MM.1S (cell line): ENCODE measurements at regions not wholly inside any gene's neighbourhood (a gene's known extent, or its start where the extent isn't known, plus 50 kb on each side); places are given as distances from the start of the nearest gene placed in this dataset.

Experiments
- DNase-seq: peaks from one replicate; pipeline ENCODE4 v3.0.0-alpha.2; 2015
- H2AFZ ChIP-seq: fragments of 300-600 bp; sonication (generic); 2 replicates; pipeline ENCODE4 v1.6.0; 2016; ENCODE audit warnings: antibody characterized with exemption, low read length
- H3F3A ChIP-seq: fragments of 300-600 bp; sonication (generic); 2 replicates; pipeline ENCODE4 v1.6.1; 2016; ENCODE audit warnings: mild to moderate bottlenecking, antibody characterized with exemption, low read length, moderate library complexity, mixed read lengths; ENCODE audit not compliant: insufficient read depth
- H3K27ac ChIP-seq: fragments of 300-600 bp; sonication (generic); 2 replicates; pipeline ENCODE4 v1.5.1; 2016; ENCODE audit warnings: mild to moderate bottlenecking, low read length
- H3K27me3 ChIP-seq: fragments of 300-600 bp; sonication (generic); replicated peaks from 2 replicates; pipeline ENCODE4 v1.6.0; 2016; ENCODE audit warnings: low read length; ENCODE audit not compliant: insufficient read depth
- H3K36me3 ChIP-seq: fragments of 300-600 bp; sonication (generic); replicated peaks from 2 replicates; pipeline ENCODE4 v1.6.1; 2016; ENCODE audit warnings: mild to moderate bottlenecking, low read length, mixed read lengths; ENCODE audit not compliant: insufficient read depth
- H3K4me1 ChIP-seq: fragments of 300-600 bp; sonication (generic); 2 replicates; pipeline ENCODE4 v1.6.1; 2016; ENCODE audit warnings: low read length, mixed read lengths
- H3K4me2 ChIP-seq: fragments of 300-600 bp; sonication (generic); 2 replicates; pipeline ENCODE4 v1.6.0; 2016; ENCODE audit warnings: low read depth, low read length
- H3K4me3 ChIP-seq: fragments of 300-600 bp; sonication (generic); 2 replicates; pipeline ENCODE4 v1.5.1; 2016; ENCODE audit warnings: low read length, mixed read lengths
- H3K79me2 ChIP-seq: fragments of 300-600 bp; sonication (generic); 2 replicates; pipeline ENCODE4 v1.6.1; 2016; ENCODE audit warnings: mixed run types, low read length, mixed read lengths
- H3K9ac ChIP-seq: fragments of 300-600 bp; sonication (generic); 2 replicates; pipeline ENCODE4 v1.6.1; 2016; ENCODE audit warnings: low read length, mixed read lengths
- H3K9me2 ChIP-seq: fragments of 300-600 bp; sonication (generic); replicated peaks from 2 replicates; pipeline ENCODE4 v1.6.1; 2016; ENCODE audit warnings: mild to moderate bottlenecking, low read length, mixed read lengths; ENCODE audit not compliant: insufficient read depth
- H3K9me3 ChIP-seq: fragments of 300-600 bp; sonication (generic); replicated peaks from 2 replicates; pipeline ENCODE4 v1.6.1; 2016; ENCODE audit warnings: mild to moderate bottlenecking, low read length, mixed read lengths; ENCODE audit not compliant: insufficient read depth
- H4K20me1 ChIP-seq: fragments of 300-600 bp; sonication (generic); 2 replicates; pipeline ENCODE4 v1.6.1; 2016; ENCODE audit warnings: mild to moderate bottlenecking, low read length, moderate library complexity, mixed read lengths; ENCODE audit not compliant: insufficient read depth
- CTCF ChIP-seq: fragments of 300-600 bp; sonication (generic); IDR thresholded peaks from 2 replicates; pipeline ENCODE4 v1.5.1; 2016; ENCODE audit warnings: antibody characterized with exemption, low read length, mixed read lengths
- EZH2 ChIP-seq: fragments of 300-600 bp; sonication (generic); optimal IDR thresholded peaks from 2 replicates; pipeline ENCODE3; 2017; ENCODE audit warnings: low read depth, mild to moderate bottlenecking, antibody characterized with exemption, low read length, mixed read lengths
- EZH2phosphoT487 ChIP-seq: fragments of 300-600 bp; sonication (generic); IDR thresholded peaks from 2 replicates; pipeline ENCODE4 v1.6.1; 2018; ENCODE audit warnings: antibody characterized with exemption, low read length

DNA sequence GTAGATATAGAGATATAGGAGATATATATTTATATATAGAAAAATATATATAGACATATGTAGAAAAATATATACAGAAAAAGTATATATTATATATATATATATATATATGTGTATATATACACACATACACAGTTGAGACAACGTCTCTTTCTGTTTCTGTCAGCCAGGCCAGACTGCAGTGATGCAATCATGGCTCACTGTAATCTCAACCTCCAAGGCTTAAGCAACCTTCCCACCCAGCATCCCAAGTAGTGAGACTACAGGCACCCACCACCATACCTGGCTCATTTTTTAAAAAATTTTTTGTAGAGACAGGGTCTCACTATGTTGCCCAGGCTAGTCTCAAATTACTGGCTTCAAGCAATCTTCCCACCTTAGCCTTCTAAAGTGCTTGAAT, 426.3 kb downstream of the GPM6A start:
- no peaks in the 10 kb centered on the region for H3F3A ChIP-seq
- H3K9me2 ChIP-seq: no peaks in the 10 kb centered on the region
- no peak overlapping the region for H3K27ac ChIP-seq
- no peak overlapping the region for H2AFZ ChIP-seq
- no peak overlapping the region for H3K4me2 ChIP-seq
- no peaks in the 10 kb centered on the region for H3K4me1 ChIP-seq
- no peaks in the 10 kb centered on the region for H4K20me1 ChIP-seq
- H3K27me3 ChIP-seq: no peaks in the 10 kb centered on the region
- no peak overlapping the region for H3K9ac ChIP-seq
- DNase-seq: no peak
- no peaks in the 10 kb centered on the region for H3K79me2 ChIP-seq
- TF ChIP-seq EZH2 (no peak), CTCF (no peak), EZH2phosphoT487 (no peak)
- no peaks in the 10 kb centered on the region for H3K9me3 ChIP-seq
- H3K36me3 ChIP-seq: no peaks in the 10 kb centered on the region
- no peak overlapping the region for H3K4me3 ChIP-seq

- Histone ChIP-seq H3K4me2 (no peak overlapping the region), H3K27me3 (no peaks in the 10 kb centered on the region), H3F3A (no peaks in the 10 kb centered on the region), H4K20me1 (no peaks in the 10 kb centered on the region), H3K27ac (no peak overlapping the region), H3K79me2 (no peaks in the 10 kb centered on the region), H3K9me3 (no peaks in the 10 kb centered on the region), H3K9me2 (no peaks in the 10 kb centered on the region), H3K9ac (no peak overlapping the region), H2AFZ (no peak overlapping the region), H3K36me3 (no peaks in the 10 kb centered on the region), H3K4me1 (no peaks in the 10 kb centered on the region), H3K4me3 (no peak overlapping the region)
- TF ChIP-seq CTCF: no peak
- no peak for TF ChIP-seq EZH2phosphoT487
- no peak for TF ChIP-seq EZH2
- no peak for DNase-seq
Measured at GRCh38 chr4:175386776-175387507, 425.1 kb downstream of the GPM6A start.

DNA sequence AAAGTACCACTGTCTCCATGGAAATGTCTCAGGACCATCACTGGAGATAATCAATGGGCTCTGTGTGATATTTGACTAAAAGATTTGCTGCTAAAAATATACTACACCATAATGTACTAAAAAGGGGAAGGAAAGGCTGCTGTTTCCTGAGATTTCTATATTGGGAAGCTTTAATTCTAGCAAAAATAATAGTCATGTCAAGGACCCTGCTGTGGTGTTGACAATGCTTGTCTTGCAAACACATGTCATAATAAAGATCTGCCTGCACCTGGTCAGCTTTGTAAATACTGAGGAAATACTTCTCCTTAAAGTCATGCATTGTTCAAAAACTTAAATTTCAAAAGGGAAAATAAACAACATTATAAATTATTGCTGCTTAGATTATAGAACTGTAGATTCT, 417.9 kb downstream of the GPM6A start:
- H3K9ac ChIP-seq: no peak overlapping the region
- H3K36me3 ChIP-seq: no peaks in the 10 kb centered on the region
- H3K27me3 ChIP-seq: no peaks in the 10 kb centered on the region
- no peaks in the 10 kb centered on the region for H3K9me3 ChIP-seq
- H3K4me1 ChIP-seq: no peaks in the 10 kb centered on the region
- no peak for DNase-seq
- no peak overlapping the region for H3K4me2 ChIP-seq
- H2AFZ ChIP-seq: no peak overlapping the region
- no peaks in the 10 kb centered on the region for H3F3A ChIP-seq
- no peak overlapping the region for H3K27ac ChIP-seq
- H4K20me1 ChIP-seq: no peaks in the 10 kb centered on the region
- no peaks in the 10 kb centered on the region for H3K9me2 ChIP-seq
- H3K79me2 ChIP-seq: no peaks in the 10 kb centered on the region
- H3K4me3 ChIP-seq: no peak overlapping the region
- TF ChIP-seq CTCF (no peak), EZH2 (no peak), EZH2phosphoT487 (no peak)
